H9 (cell line): ENCODE measurements at regions not wholly inside any gene's neighbourhood (a gene's known extent, or its start where the extent isn't known, plus 50 kb on each side); places are given as distances from the start of the nearest gene placed in this dataset.

Source experiments
- DNase-seq: peaks from one replicate; pipeline ENCODE4 v3.0.0-alpha.2; 2017
- H2AFZ ChIP-seq: one replicate; pipeline ENCODE4 v1.6.1; 2013; ENCODE audit warnings: mild to moderate bottlenecking, low read length, control low read depth, moderate library complexity
- H2AK5ac ChIP-seq: 2 replicates; pipeline ENCODE4 v1.6.1; 2013; ENCODE audit warnings: low read length, control low read depth, mixed read lengths; ENCODE audit not compliant: insufficient read length
- H2BK120ac ChIP-seq: one replicate; pipeline ENCODE4 v1.6.1; 2013; ENCODE audit warnings: low read depth, mild to moderate bottlenecking, low read length, control low read depth, inconsistent platforms; ENCODE audit not compliant: poor library complexity, severe bottlenecking
- H2BK12ac ChIP-seq: 2 replicates; pipeline ENCODE4 v1.6.1; 2013; ENCODE audit warnings: low read length, control low read depth, mixed read lengths, low read depth; ENCODE audit not compliant: insufficient read length
- H2BK15ac ChIP-seq: 2 replicates; pipeline ENCODE4 v1.6.1; 2013; ENCODE audit warnings: low read depth, low read length, control low read depth
- H2BK20ac ChIP-seq: one replicate; pipeline ENCODE4 v1.6.1; 2013; ENCODE audit warnings: low read depth, mild to moderate bottlenecking, low read length, control low read depth, inconsistent platforms; ENCODE audit not compliant: poor library complexity, severe bottlenecking
- H2BK5ac ChIP-seq: 2 replicates; pipeline ENCODE4 v1.6.1; 2013; ENCODE audit warnings: low read length, control low read depth, mixed read lengths; ENCODE audit not compliant: insufficient read length
- H3K14ac ChIP-seq: 2 replicates; pipeline ENCODE4 v1.6.1; 2013; ENCODE audit warnings: low read length, control low read depth; ENCODE audit not compliant: insufficient read depth
- H3K18ac ChIP-seq: 2 replicates; pipeline ENCODE4 v1.6.1; 2013; ENCODE audit warnings: low read depth, mild to moderate bottlenecking, mixed read lengths, low read length, control low read depth; ENCODE audit not compliant: insufficient read length
- H3K23ac ChIP-seq: 2 replicates; pipeline ENCODE4 v1.6.1; 2013; ENCODE audit warnings: low read length, control low read depth, mixed read lengths, low read depth; ENCODE audit not compliant: insufficient read length
- H3K23me2 ChIP-seq: 2 replicates; pipeline ENCODE4 v1.6.1; 2013; ENCODE audit warnings: low read depth, mild to moderate bottlenecking, mixed read lengths, low read length, control low read depth; ENCODE audit not compliant: insufficient read length, poor library complexity, severe bottlenecking
- H3K27ac ChIP-seq: 2 replicates; pipeline ENCODE4 v1.5.1; 2013; ENCODE audit warnings: low read length, control low read depth, mixed read lengths, low read depth; ENCODE audit not compliant: insufficient read length
- H3K27me3 ChIP-seq: 2 replicates; pipeline ENCODE4 v1.6.1; 2013; ENCODE audit warnings: low read length, control low read depth, inconsistent platforms; ENCODE audit not compliant: insufficient read depth
- H3K4ac ChIP-seq: 2 replicates; pipeline ENCODE4 v1.6.1; 2013; ENCODE audit warnings: low read depth, mild to moderate bottlenecking, control low read depth, inconsistent platforms, low read length, moderate library complexity
- H3K4me1 ChIP-seq: 2 replicates; pipeline ENCODE4 v1.6.1; 2013; ENCODE audit warnings: low read length, control low read depth, inconsistent platforms; ENCODE audit not compliant: insufficient read depth
- H3K4me2 ChIP-seq: 2 replicates; pipeline ENCODE4 v1.6.1; 2013; ENCODE audit warnings: low read length, control low read depth, mixed read lengths; ENCODE audit not compliant: insufficient read length, insufficient read depth
- H3K56ac ChIP-seq: 2 replicates; pipeline ENCODE4 v1.6.1; 2013; ENCODE audit warnings: low read depth, mild to moderate bottlenecking, mixed read lengths, low read length, control low read depth; ENCODE audit not compliant: insufficient read length
- H3K79me1 ChIP-seq: 2 replicates; pipeline ENCODE4 v1.6.1; 2013; ENCODE audit warnings: low read depth, mild to moderate bottlenecking, moderate library complexity, low read length, control low read depth, inconsistent platforms; ENCODE audit not compliant: insufficient read depth, poor library complexity, severe bottlenecking
- H3K79me2 ChIP-seq: 2 replicates; pipeline ENCODE4 v1.6.1; 2013; ENCODE audit warnings: low read length, control low read depth, inconsistent platforms; ENCODE audit not compliant: insufficient read depth
- H3K9ac ChIP-seq: 2 replicates; pipeline ENCODE4 v1.6.1; 2013; ENCODE audit warnings: low read length, control low read depth, mixed read lengths; ENCODE audit not compliant: insufficient read length; ENCODE audit errors: extremely low read depth
- H3K9me3 ChIP-seq: one replicate; pipeline ENCODE4 v1.6.1; 2013; ENCODE audit warnings: low read depth, low read length, inconsistent platforms; ENCODE audit not compliant: control insufficient read depth
- H3T11ph ChIP-seq: one replicate; pipeline ENCODE4 v1.6.1; 2013; ENCODE audit warnings: mild to moderate bottlenecking, low read length, control low read depth, inconsistent platforms
- H4K20me1 ChIP-seq: one replicate; pipeline ENCODE4 v1.6.1; 2013; ENCODE audit not compliant: control insufficient read depth, insufficient read length, insufficient read depth
- H4K5ac ChIP-seq: 2 replicates; pipeline ENCODE4 v1.6.1; 2013; ENCODE audit warnings: low read depth, mild to moderate bottlenecking, mixed read lengths, low read length, control low read depth; ENCODE audit not compliant: insufficient read length
- H4K8ac ChIP-seq: replicated peaks from 2 replicates; pipeline ENCODE4 v1.6.1; 2013; ENCODE audit warnings: low read length, control low read depth, mixed read lengths, low read depth; ENCODE audit not compliant: insufficient read length
- H4K91ac ChIP-seq: 2 replicates; pipeline ENCODE4 v1.6.1; 2013; ENCODE audit warnings: low read depth, mild to moderate bottlenecking, moderate library complexity, mixed read lengths, low read length, control low read depth; ENCODE audit not compliant: insufficient read length
- H3K27ac Mint-ChIP-seq, 3 experiments: 2 replicates in 2 of 3; 3 replicates in 1 of 3; pipeline ENCODE4 v1.8.0; 2020 to 2021; ENCODE audit warnings: mixed read lengths in 3 of 3, mild to moderate bottlenecking in 1 of 3, moderate library complexity in 1 of 3
- H3K27me3 Mint-ChIP-seq: 2 replicates; pipeline ENCODE4 v1.8.0; 2021; ENCODE audit warnings: low read depth, mild to moderate bottlenecking, moderate library complexity, mixed read lengths
- H3K36me3 Mint-ChIP-seq, 3 experiments: 2 replicates in 2 of 3; 3 replicates in 1 of 3; pipeline ENCODE4 v1.8.0; 2020 to 2021; ENCODE audit warnings: low read depth in 3 of 3, mixed read lengths in 3 of 3; ENCODE audit not compliant: insufficient read depth in 1 of 3
- H3K4me1 Mint-ChIP-seq, 2 experiments: 2 replicates each; pipeline ENCODE4 v1.8.0; 2020; ENCODE audit warnings: mixed read lengths in 2 of 2
- H3K4me3 Mint-ChIP-seq, 2 experiments: 2 replicates in 1 of 2; 3 replicates in 1 of 2; pipeline ENCODE4 v1.8.0; 2020 to 2021; ENCODE audit warnings: mild to moderate bottlenecking in 2 of 2, mixed read lengths in 2 of 2, moderate library complexity in 1 of 2
- H3K9me3 Mint-ChIP-seq, 2 experiments: 2 replicates in 1 of 2; 3 replicates in 1 of 2; pipeline ENCODE4 v1.8.0; 2020; ENCODE audit warnings: mild to moderate bottlenecking in 2 of 2, mixed read lengths in 2 of 2, moderate library complexity in 1 of 2
- WGBS: extraction: QIAGEN DNeasy Blood & Tissue Kit; methylation state at CpG from one replicate; pipeline ENCODE4 v1.1.7; 2013; ENCODE audit warnings: missing lambda C conversion rate, low lambda C conversion rate, mixed read lengths; ENCODE audit not compliant: insufficient read length; ENCODE audit errors: extremely low coverage; 5-methylcytosine and 5-hydroxymethylcytosine counted together
- TF ChIP-seq, protein P1 (sequence below): fragments of 200-600 bp; sonication (generic); conservative IDR thresholded peaks from 3 replicates; pipeline ENCODE4 v1.8.0; 2021; ENCODE audit warnings: antibody characterized with exemption, mild to moderate bottlenecking

DNA sequence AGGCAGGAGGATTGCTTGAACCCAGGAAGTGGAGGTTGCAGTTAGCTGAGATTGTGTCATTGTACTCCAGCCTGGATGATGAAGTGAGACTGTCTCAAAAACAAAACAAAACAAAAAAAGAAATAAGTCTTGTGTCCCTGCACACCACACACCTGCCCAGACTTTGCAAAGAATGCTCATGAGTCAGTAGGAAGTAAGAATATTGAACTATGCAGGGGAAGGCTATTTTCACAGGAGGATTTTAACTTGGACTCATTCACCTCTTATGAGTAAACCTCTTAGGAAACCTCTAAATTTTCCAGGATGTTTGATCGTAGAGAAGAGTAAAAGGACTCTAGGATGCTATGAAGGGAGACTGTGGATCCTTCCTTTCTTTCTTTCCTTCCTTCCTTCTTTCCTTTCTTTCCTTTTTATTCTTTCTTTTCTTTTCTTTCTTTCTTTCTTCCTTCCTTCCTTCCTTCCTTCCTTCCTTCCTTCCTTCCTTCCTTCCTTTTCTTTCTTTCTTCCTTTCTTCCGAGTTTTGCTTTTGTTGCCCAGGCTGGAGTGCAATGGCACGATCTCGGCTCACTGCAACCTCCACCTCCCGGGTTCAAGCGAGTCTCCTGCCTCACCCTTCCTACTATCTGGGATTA lies 96.7 kb upstream of the CLINT1 start:
- Histone ChIP-seq H3K23me2 (no peaks in the 10 kb centered on the region), H3K9ac (no peak overlapping the region), H3K79me2 (no peaks in the 10 kb centered on the region), H4K5ac (no peak overlapping the region), H2BK12ac (no peak overlapping the region), H3K9me3 (no peaks in the 10 kb centered on the region), H3K18ac (no peak overlapping the region), H2BK120ac (no peak overlapping the region), H2AFZ (no peak overlapping the region), H3K27ac (no peak overlapping the region), H3K4ac (no peak overlapping the region), H3K79me1 (no peaks in the 10 kb centered on the region), H3K4me2 (no peak overlapping the region), H4K20me1 (no peaks in the 10 kb centered on the region), H3T11ph (no peak overlapping the region), H3K4me1 (no peaks in the 10 kb centered on the region; the same call in 1 of the 2 replicates), H4K8ac (no peak overlapping the region), H4K91ac (no peak overlapping the region), H3K27me3 (no peaks in the 10 kb centered on the region), H2BK5ac (no peak overlapping the region), H3K56ac (no peak overlapping the region), H2BK20ac (no peak overlapping the region), H3K23ac (no peak overlapping the region), H3K14ac (no peak overlapping the region), H2AK5ac (no peak overlapping the region), H2BK15ac (no peak overlapping the region)
- Mint-ChIP-seq H3K4me3 (no peak overlapping the region), H3K36me3 (no peaks in the 10 kb centered on the region), H3K9me3 (no peaks in the 10 kb centered on the region; a peak in 1 of 5 replicates), H3K27ac (no peak overlapping the region; a peak in 1 of 7 replicates), H3K27me3 (no peaks in the 10 kb centered on the region), H3K4me1 (peaks cover 14 to 16% of the 10 kb centered on the region in 2 experiments)
- TF ChIP-seq, protein P1, sequence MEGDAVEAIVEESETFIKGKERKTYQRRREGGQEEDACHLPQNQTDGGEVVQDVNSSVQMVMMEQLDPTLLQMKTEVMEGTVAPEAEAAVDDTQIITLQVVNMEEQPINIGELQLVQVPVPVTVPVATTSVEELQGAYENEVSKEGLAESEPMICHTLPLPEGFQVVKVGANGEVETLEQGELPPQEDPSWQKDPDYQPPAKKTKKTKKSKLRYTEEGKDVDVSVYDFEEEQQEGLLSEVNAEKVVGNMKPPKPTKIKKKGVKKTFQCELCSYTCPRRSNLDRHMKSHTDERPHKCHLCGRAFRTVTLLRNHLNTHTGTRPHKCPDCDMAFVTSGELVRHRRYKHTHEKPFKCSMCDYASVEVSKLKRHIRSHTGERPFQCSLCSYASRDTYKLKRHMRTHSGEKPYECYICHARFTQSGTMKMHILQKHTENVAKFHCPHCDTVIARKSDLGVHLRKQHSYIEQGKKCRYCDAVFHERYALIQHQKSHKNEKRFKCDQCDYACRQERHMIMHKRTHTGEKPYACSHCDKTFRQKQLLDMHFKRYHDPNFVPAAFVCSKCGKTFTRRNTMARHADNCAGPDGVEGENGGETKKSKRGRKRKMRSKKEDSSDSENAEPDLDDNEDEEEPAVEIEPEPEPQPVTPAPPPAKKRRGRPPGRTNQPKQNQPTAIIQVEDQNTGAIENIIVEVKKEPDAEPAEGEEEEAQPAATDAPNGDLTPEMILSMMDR = no peak
- no CpG with 5 or more reads among the region's 6 CpGs for WGBS
- DNase-seq = no peak
